ENCODE measurements at regions not wholly inside any gene's neighbourhood (a gene's known extent, or its start where the extent isn't known, plus 50 kb on each side); places are given as distances from the start of the nearest gene placed in this dataset.
A peak's percentile ranks its signal among the peaks of the same experiment; 100 is the strongest.

DNA sequence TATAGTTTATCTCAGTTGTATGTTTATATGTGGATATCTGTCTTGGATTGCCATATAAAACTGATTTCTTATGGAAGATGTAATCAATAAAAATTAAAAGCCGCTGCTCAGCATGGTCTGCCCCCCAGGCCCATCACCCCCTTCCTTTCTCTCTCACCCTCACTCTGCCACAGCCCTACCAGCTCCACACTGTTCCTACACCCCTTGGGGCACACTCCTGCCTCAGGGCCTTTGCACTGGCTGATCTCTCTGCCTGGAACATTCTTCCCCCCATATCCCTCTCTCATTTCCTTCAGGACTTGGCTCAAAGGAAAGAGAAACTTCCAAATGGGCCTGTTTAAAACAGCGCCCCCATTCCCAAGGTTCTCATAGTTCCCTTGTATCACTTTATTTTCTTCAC, 63.1 kb downstream of the LRRC32 start:
- DNase-seq = no peak

DNA sequence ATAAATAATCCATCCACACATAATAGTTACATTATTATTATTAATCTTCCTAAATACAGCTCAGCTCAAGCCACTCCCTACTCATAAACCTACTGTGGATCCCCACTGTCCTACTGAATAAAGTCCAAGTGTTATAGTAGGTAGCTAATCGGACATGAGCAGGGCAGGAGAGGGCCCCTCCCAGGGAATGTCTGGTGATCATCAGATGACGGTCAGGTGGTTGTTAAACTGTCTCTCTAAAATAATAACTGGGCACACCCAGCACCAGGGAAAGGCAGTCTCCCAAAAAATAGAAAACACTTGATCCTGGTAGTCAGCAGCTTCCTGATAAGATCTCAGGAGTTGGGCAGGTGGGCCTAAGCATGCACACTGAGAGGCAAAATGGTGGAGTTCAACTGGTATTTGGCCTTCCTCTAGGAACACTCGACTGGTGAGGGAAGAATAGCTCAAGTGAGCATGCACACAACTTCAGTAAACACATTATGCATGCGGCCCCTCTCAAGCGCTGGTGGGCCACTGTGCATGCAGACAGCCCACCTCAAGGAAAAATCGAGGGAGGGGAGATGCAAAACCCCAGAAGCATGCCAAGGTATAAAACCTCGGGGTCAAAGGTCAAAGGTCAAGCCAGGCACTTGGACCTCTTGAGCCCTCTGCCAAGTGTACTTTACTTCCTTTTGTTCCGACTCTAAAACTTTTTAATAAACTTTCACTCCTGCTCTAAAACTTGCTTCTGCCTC, 65.0 kb downstream of the LRRC32 start:
- peak; percentile 41 for DNase-seq

DNA sequence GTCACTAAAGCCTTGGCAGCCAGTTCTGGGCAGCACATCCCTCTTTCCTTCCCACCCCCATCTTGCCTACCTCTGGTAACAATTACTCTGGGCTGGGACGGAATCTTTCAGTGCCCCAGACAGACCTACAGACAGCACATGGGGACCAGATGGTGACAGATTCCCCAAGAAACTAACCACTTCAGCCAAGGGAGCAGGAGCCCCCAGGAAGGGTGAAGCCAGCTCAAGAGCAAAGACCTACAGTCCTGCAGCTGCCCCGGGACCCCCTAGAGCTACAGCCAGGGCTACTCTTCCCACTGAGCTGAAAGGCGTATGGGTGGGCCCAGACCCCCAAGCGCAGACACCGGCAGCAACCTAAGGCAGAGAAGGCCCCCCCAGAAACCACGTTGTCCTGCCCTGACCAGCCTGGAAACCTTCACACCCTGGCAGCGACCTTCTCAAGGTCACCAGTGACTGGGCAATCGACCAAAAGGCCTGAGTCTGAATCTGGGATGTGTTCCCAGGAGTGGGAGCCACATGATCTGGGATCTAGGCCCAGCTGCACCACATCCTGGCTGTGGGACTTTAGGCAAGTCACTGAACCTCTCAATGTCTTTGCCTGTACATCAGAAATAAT, 65.8 kb downstream of the LRRC32 start:
- DNase-seq = no peak

DNA sequence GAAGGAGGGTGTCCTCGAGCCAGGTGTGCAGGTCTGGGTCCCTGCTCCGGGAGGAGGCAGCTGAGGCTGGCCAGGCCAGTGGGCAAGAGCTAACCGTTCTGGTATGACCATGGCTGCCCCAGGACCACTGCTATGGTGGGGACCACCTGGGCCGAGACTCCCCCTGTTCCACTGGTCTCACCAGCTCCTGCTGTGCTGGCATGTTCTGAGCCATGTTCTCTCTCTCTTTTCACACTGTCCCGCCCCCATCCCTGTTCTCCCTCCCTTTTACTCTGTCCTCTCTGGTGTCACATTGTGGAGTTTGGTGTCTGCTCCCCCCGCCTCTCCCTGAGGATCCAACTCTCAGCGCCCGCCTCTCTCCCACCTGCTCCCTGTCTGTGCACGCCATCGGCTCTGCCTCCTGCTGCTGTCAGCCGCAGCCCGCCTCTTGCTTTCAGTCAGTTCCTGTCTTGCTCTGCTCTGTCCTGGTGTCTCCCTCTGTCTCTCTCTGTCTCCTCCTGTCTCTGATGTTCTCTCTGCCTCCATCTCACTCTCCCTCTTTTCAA, 66.4 kb downstream of the LRRC32 start:
- DNase-seq = no peak

DNA sequence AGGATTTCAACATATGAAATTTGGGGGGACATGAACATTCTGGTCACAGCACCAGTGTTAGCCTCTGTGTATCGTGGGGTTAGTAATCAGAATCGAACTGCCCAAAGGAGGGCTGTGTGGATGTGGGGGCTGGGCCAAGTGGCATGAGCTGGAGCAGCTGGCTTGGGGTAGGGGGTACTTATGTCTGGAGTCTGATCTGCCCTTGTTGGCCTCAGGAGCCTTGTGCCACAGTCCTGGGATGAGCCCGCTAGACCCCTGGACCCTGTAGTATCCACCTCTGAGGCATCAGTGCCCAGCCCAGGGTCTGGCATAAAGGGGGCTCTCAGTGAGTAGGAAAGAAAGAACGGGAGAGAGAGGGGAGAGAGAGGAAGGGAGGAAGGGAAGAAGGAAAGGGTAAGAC, 67.3 kb downstream of the LRRC32 start:
- no peak for DNase-seq
